ENCODE measurements at regions not wholly inside any gene's neighbourhood (a gene's known extent, or its start where the extent isn't known, plus 50 kb on each side); places are given as distances from the start of the nearest gene placed in this dataset.
"Not testable (repeated sequence)": the region's sequence is repeated elsewhere in the genome, so short reads cannot be mapped to it uniquely, and the experiment has no call there.

- not testable (repeated sequence) for TF ChIP-seq CTCF (IDR thresholded peaks at IDR 0.05; ENCODE audit: poor library complexity, severe bottlenecking); POLR2AphosphoS5 (IDR thresholded peaks at IDR 0.05); TAF1 (IDR thresholded peaks at IDR 0.05; ENCODE audit: low read depth); REST (IDR thresholded peaks at IDR 0.05; ENCODE audit: borderline replicate concordance); EZH2 (IDR thresholded peaks at IDR 0.05; ENCODE audit: borderline replicate concordance, insufficient read depth, low read length, poor library complexity, severe bottlenecking); RAD21 (conservative IDR thresholded peaks at IDR 0.05); EP300 (conservative IDR thresholded peaks at IDR 0.05; ENCODE audit: poor library complexity, severe bottlenecking); SMC3 (conservative IDR thresholded peaks at IDR 0.05; ENCODE audit: poor library complexity)
These were observed 311.2 kb upstream of the SOX4 start for GRCh38 chr6:21282360-21282759.
